HG03432 (cell line): ENCODE measurements at regions not wholly inside any gene's neighbourhood (a gene's known extent, or its start where the extent isn't known, plus 50 kb on each side); places are given as distances from the start of the nearest gene placed in this dataset.

ENCODE experiments used
- ATAC-seq: cut with Tn5 transposase; IDR thresholded peaks from one replicate; pipeline ENCODE4 v1.9.1; 2021; ENCODE audit warnings: mild to moderate bottlenecking, moderate library complexity; ENCODE audit not compliant: unreplicated experiment

DNA sequence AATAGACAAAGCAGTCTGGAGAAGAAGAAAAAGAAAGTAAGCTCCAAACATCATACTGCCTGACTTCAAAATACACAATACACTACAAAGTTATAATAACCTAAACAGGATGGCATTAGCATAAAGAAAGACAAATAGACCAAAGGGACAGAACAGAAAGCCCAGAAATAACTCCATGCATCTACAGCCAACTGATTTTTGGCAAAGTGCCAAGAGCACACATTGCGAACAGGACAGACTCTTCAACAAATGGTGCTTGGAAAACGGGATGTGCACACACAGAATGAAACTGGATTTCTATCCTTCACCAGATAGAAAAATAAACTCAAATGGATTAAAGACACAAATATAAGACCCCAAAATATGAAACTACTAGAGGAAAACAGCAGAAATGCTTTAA lies 66.6 kb upstream of the SPATA31E1 start:
- ATAC-seq: no peak

DNA sequence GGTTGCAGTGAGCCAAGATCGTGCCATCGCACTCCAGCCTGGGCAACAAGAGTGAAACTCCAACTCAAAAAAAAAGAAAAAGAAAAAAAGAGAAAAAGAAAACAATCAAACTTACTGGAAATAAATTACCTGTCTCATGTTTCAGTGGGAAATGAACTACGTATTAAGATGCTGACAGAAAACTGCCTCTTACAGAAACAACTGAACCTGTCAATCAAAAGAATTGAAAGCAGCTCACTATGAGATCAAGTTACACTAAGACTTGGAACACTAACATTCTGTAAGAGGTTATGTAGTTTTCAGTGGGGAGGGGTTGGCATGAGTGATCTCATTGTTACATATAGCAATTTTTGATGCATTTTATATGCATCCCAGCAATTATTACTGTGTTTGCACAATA lies 64.4 kb upstream of the SPATA31E1 start:
- no peak for ATAC-seq

DNA sequence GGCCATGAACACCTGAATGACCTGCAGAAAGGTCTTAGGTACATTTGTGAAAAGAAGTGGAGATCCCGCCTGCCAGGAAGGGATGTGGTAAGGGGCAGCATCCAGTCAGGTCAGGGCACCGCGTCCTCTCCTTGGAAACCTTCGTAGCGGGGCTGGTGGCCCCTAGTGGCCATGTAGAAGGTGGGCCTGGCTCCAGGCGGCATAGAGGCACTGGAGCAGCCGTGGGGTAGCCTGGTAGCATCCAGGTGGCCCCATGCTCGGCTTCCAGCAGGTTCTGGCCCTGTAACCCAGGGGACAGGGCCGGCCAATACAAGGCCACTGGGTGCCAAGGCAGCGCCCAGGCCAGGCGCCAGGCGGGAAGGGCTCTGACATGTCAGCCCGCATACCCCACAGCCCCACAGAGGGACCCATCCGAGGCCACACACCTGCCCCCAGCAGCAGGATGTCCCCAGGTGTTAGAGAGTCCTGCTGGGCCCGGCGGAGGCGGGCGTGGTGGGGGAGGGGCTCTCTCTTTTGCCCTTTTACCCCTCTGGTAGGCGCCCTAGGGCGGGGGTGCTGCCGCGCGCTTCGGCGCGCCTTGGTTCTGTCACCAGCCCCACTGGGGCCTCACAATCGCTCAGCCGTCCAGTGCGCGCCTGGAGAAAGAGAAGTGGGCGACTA lies 58.3 kb upstream of the SPATA31E1 start:
- ATAC-seq: no peak

DNA sequence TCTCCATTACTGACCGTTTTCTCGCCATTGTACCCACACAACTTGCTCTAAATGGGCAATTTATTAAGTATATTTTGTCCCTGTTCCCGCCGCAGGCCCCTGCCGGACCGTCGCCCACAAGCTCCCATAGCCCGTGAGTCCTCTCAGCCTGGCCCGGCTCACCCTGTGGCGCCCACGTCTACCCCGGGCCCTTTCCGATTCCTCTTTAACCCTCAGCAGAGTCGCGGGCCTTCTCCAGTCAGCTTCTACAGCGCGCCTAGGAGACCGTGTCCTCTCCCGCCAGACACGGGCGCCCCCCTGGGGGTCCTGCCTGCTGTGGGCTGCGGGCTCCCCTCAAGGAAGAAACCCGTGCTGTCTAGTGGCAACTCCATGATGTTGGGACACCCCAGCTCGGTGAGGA lies 57.8 kb upstream of the SPATA31E1 start:
- ATAC-seq: no peak

DNA sequence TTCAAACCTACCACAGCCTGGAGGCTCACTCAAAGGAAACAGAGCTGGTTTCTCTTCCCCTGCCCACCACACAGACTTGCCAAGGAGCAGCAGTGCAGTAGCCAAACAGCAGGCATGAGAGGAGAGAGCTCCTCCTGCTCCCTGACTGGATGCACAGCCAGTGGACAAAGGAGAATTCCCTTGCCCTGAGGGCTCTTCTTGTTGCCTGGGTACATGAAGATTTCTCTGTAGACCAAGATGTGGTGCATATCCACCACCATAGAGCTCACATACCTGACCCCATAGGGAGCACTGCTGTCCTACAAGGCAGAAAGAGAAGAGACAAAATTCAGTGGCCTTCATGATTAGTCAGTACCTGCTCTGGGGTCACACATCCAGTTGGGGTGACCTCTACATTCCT lies 56.3 kb upstream of the SPATA31E1 start:
- ATAC-seq: no peak

DNA sequence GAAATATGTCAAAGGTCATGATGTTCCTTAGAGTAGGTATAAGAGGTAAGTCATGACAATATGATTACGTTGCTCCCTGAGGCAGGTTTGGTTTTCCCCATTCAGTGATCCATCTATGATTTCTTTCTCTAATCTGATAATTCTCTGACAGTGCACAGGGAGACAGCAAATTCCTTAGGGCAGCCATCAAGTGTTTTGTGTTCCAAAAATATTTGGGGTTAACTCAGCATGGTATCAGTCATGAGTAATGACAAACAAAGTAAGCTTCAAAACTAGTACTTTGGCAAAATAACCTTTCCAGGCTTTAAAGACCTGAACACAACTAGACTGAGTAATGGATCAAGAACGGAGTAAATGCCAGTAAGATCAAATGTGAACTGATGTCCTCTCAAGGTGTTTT lies 55.3 kb upstream of the SPATA31E1 start:
- no peak for ATAC-seq

DNA sequence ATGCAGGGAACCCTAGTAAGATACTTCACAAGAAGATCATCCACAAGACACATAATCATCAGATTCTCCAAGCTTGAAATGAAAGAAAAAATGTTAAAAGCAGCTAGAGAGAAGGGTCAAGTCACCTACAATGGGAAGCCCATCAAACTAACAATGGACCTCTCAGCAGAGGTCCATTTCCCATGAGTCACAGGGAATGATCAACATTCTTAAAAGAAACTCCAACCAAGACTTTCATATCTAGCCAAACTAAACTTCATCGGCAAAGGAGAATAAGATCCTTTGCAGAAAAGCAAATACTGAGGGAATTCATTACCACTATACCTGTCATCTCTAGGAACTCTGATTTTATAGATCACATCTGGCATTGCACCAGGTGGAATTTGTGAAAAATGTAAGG lies 52.9 kb upstream of the SPATA31E1 start:
- no peak for ATAC-seq

DNA sequence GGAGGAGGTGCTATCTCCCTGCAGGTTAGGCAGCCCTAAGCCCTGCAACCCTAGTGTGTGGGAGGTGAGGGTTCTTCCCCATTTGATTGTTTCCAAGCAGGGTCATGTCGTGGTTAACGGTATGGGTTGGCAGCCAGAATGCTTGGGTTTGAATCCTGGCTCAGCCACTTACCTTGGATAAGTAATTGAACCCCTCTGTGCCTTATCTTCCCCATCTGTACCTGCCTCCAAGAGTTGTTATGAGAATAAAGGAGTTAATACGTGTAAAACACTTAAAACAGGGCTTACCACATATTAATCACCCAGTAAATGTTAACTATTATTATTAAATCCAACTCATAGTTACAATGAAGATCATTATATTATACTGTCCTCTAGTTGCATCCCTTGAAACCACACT lies 52.2 kb upstream of the SPATA31E1 start:
- ATAC-seq: no peak

DNA sequence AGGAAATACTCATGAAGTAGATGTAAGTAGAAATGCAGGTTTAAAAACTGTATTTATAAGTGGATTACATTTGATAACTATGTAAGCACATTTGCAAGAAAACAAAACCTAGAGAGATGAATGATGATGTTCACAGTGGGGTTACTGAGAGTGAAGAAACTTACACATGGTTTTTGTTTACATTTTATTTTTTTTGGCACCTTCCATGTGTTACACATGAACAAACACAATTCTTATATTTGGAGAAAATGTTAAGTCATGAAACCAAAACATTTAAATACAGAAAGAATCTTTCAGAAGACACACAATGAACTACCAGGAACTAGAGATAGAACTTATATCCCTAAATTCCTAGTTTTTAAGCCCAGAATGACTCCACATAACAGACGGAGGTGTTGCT lies 51.5 kb upstream of the SPATA31E1 start:
- no peak for ATAC-seq
